ENCODE measurements at regions not wholly inside any gene's neighbourhood (a gene's known extent, or its start where the extent isn't known, plus 50 kb on each side); places are given as distances from the start of the nearest gene placed in this dataset.

- H3K9me2 ChIP-seq (ENCODE audit: insufficient read depth, low read length): no peaks in the 10 kb centered on the region
- H3K36me3 ChIP-seq (ENCODE audit: insufficient read depth, low read length): no peaks in the 10 kb centered on the region
- H3K27me3 ChIP-seq (ENCODE audit: insufficient read depth, low read depth, low read length): no peaks in the 10 kb centered on the region
- no peaks in the 10 kb centered on the region for H4K20me1 ChIP-seq (ENCODE audit: insufficient read depth)
- no peak overlapping the region for H3K4me3 ChIP-seq (ENCODE audit: low read length)
- TF ChIP-seq REST (IDR thresholded peaks at IDR 0.05; ENCODE audit: borderline replicate concordance) (no peak), SMC3 (conservative IDR thresholded peaks at IDR 0.05; ENCODE audit: poor library complexity) (no peak), RAD21 (conservative IDR thresholded peaks at IDR 0.05) (no peak), EP300 (conservative IDR thresholded peaks at IDR 0.05; ENCODE audit: poor library complexity, severe bottlenecking) (no peak), POLR2AphosphoS5 (IDR thresholded peaks at IDR 0.05) (no peak), TAF1 (IDR thresholded peaks at IDR 0.05; ENCODE audit: low read depth) (no peak), EZH2 (IDR thresholded peaks at IDR 0.05; ENCODE audit: borderline replicate concordance, insufficient read depth, low read length, poor library complexity, severe bottlenecking) (no peak), MXI1 (conservative IDR thresholded peaks at IDR 0.05; ENCODE audit: poor library complexity, severe bottlenecking) (no peak)
- TF ChIP-seq, protein P1, sequence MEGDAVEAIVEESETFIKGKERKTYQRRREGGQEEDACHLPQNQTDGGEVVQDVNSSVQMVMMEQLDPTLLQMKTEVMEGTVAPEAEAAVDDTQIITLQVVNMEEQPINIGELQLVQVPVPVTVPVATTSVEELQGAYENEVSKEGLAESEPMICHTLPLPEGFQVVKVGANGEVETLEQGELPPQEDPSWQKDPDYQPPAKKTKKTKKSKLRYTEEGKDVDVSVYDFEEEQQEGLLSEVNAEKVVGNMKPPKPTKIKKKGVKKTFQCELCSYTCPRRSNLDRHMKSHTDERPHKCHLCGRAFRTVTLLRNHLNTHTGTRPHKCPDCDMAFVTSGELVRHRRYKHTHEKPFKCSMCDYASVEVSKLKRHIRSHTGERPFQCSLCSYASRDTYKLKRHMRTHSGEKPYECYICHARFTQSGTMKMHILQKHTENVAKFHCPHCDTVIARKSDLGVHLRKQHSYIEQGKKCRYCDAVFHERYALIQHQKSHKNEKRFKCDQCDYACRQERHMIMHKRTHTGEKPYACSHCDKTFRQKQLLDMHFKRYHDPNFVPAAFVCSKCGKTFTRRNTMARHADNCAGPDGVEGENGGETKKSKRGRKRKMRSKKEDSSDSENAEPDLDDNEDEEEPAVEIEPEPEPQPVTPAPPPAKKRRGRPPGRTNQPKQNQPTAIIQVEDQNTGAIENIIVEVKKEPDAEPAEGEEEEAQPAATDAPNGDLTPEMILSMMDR (IDR thresholded peaks at IDR 0.05; ENCODE audit: poor library complexity, severe bottlenecking): no peak
- H3K27ac ChIP-seq (ENCODE audit: low read length): no peak overlapping the region
- no peak overlapping the region for H2AFZ ChIP-seq (ENCODE audit: low read depth, low read length)
- no peak overlapping the region for H3K4me2 ChIP-seq (ENCODE audit: low read length)
- no peaks in the 10 kb centered on the region for H3F3A ChIP-seq (ENCODE audit: insufficient read depth, low read length, poor library complexity, severe bottlenecking)
- H3K79me2 ChIP-seq (replicated peaks; ENCODE audit: insufficient read depth, low read length): no peaks in the 10 kb centered on the region
- H3K9ac ChIP-seq (ENCODE audit: low read length): no peak overlapping the region
- no peaks in the 10 kb centered on the region for H3K9me3 ChIP-seq (ENCODE audit: low read length)
Measured at GRCh38 chr12:112734859-112735695, 56.5 kb upstream of the RPH3A start.

DNA sequence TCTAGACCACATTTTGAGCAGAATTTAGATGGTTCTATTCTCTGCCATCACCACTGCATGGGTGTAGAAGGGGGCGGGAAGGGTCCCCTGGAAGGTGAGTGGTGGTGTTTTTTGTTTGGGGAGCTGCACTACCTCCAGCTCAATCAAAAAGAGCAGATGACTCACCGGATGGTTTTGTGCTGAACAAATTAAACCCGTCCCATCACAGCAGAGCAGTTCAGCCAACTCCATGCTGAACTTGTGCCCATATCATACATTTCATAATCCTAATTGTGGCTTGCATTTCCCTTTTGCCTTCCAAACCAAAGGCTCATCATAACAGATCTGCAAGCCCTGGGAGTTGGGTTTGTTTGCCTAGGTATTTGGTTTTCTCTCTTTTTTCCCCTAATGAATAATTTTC, 53.0 kb upstream of the RPH3A start:
- H3K79me2 ChIP-seq (replicated peaks; ENCODE audit: insufficient read depth, low read length): no peaks in the 10 kb centered on the region
- TF ChIP-seq, protein P1 (IDR thresholded peaks at IDR 0.05; ENCODE audit: poor library complexity, severe bottlenecking): no peak
- TF ChIP-seq MXI1 (conservative IDR thresholded peaks at IDR 0.05; ENCODE audit: poor library complexity, severe bottlenecking) (no peak), EP300 (conservative IDR thresholded peaks at IDR 0.05; ENCODE audit: poor library complexity, severe bottlenecking) (no peak), TAF1 (IDR thresholded peaks at IDR 0.05; ENCODE audit: low read depth) (no peak), EZH2 (IDR thresholded peaks at IDR 0.05; ENCODE audit: borderline replicate concordance, insufficient read depth, low read length, poor library complexity, severe bottlenecking) (no peak), RAD21 (conservative IDR thresholded peaks at IDR 0.05) (no peak), POLR2AphosphoS5 (IDR thresholded peaks at IDR 0.05) (no peak), SMC3 (conservative IDR thresholded peaks at IDR 0.05; ENCODE audit: poor library complexity) (no peak), REST (IDR thresholded peaks at IDR 0.05; ENCODE audit: borderline replicate concordance) (no peak)
- H3F3A ChIP-seq (ENCODE audit: insufficient read depth, low read length, poor library complexity, severe bottlenecking): no peaks in the 10 kb centered on the region

More for the DNA sequence above, 53.0 kb upstream of the RPH3A start:
- H3K36me3 ChIP-seq (ENCODE audit: insufficient read depth, low read length): no peaks in the 10 kb centered on the region
- H3K4me3 ChIP-seq (ENCODE audit: low read length): no peak overlapping the region
- no peaks in the 10 kb centered on the region for H4K20me1 ChIP-seq (ENCODE audit: insufficient read depth)
- no peak overlapping the region for H3K4me2 ChIP-seq (ENCODE audit: low read length)
- no peaks in the 10 kb centered on the region for H3K9me3 ChIP-seq (ENCODE audit: low read length)
- H3K9ac ChIP-seq (ENCODE audit: low read length): no peak overlapping the region
- no peaks in the 10 kb centered on the region for H3K27me3 ChIP-seq (ENCODE audit: insufficient read depth, low read depth, low read length)
- no peaks in the 10 kb centered on the region for H3K9me2 ChIP-seq (ENCODE audit: insufficient read depth, low read length)
- H2AFZ ChIP-seq (ENCODE audit: low read depth, low read length): no peak overlapping the region
- no peak overlapping the region for H3K27ac ChIP-seq (ENCODE audit: low read length)
